Esophagus squamous epithelium (tissue), 5 donors: ENCODE measurements at regions not wholly inside any gene's neighbourhood (a gene's known extent, or its start where the extent isn't known, plus 50 kb on each side); places are given as distances from the start of the nearest gene placed in this dataset.

Experiments used
- DNase-seq: peaks from one replicate; lab custom pipeline; 2025; lab: John Stamatoyannopoulos, UW
- H3K27ac ChIP-seq, 4 donors: fragments of 200-600 bp; sonication (generic); one replicate each; pipeline ENCODE4 v1.5.1; 2016 to 2019; ENCODE audit warnings: mild to moderate bottlenecking in 1 of 4
- H3K27me3 ChIP-seq, 4 donors: fragments of 200-600 bp; sonication (generic); 1 replicate in 3 of 4; 2 replicates in 1 of 4; pipeline versions ENCODE4 v1.5.1 to v1.6.0; 2017 to 2021; ENCODE audit warnings: antibody characterized with exemption in 1 of 4
- H3K36me3 ChIP-seq, 3 donors: fragments of 200-600 bp; sonication (generic); one replicate each; pipeline ENCODE4 v1.5.1; 2016 to 2019
- H3K4me1 ChIP-seq, 3 donors: fragments of 200-600 bp; sonication (generic); one replicate each; pipeline ENCODE4 v1.5.1; 2017 to 2019
- H3K4me3 ChIP-seq, 4 donors: fragments of 200-600 bp; sonication (generic); 1 replicate in 3 of 4; 2 replicates in 1 of 4; pipeline ENCODE4 v1.5.1; 2016 to 2019; ENCODE audit warnings: mild to moderate bottlenecking in 2 of 4, moderate library complexity in 1 of 4
- H3K9me3 ChIP-seq, 3 donors: fragments of 200-600 bp; sonication (generic); one replicate each; pipeline ENCODE4 v1.5.1; 2016 to 2019
- POLR2A ChIP-seq, 4 donors: fragments of 450-650 bp; IDR thresholded peaks; one replicate each; pipeline ENCODE4 v1.6.1; 2017; ENCODE audit warnings: antibody characterized with exemption in 4 of 4, mild to moderate bottlenecking in 4 of 4, moderate library complexity in 3 of 4
- WGBS, 2 donors: methylation state at CpG; one replicate each; pipeline ENCODE4 v1.1.5; 2018; 5-methylcytosine and 5-hydroxymethylcytosine counted together
- intact Hi-C: fragments of 100-400 bp; cut with DNase I; formaldehyde crosslinking; loops from one replicate; pipeline ENCODE4 v1.15.0; 2022
- TF ChIP-seq, protein P1 (sequence below), 6 experiments: fragments of 450-650 bp in 4 of 6; fragments of 200-600 bp in 2 of 6; sonication (generic) in 2 of 6; IDR thresholded peaks; one replicate each; pipeline ENCODE4 v1.5.1; 2016 to 2019; ENCODE audit warnings: antibody characterized with exemption in 6 of 6, mild to moderate bottlenecking in 4 of 6, moderate library complexity in 4 of 6
- donor health status: DM: yes; HTN: yes; CAD: no.

- H3K27me3 ChIP-seq = peaks cover 0 to 17% (median 0%) of the 10 kb centered on the region in 4 donors
- H3K4me3 ChIP-seq = no peak overlapping the region
- no peak for DNase-seq
- TF ChIP-seq POLR2A (IDR thresholded peaks at IDR 0.05) = no peak
- TF ChIP-seq, protein P1, sequence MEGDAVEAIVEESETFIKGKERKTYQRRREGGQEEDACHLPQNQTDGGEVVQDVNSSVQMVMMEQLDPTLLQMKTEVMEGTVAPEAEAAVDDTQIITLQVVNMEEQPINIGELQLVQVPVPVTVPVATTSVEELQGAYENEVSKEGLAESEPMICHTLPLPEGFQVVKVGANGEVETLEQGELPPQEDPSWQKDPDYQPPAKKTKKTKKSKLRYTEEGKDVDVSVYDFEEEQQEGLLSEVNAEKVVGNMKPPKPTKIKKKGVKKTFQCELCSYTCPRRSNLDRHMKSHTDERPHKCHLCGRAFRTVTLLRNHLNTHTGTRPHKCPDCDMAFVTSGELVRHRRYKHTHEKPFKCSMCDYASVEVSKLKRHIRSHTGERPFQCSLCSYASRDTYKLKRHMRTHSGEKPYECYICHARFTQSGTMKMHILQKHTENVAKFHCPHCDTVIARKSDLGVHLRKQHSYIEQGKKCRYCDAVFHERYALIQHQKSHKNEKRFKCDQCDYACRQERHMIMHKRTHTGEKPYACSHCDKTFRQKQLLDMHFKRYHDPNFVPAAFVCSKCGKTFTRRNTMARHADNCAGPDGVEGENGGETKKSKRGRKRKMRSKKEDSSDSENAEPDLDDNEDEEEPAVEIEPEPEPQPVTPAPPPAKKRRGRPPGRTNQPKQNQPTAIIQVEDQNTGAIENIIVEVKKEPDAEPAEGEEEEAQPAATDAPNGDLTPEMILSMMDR (IDR thresholded peaks at IDR 0.05) = no peak
- no peak overlapping the region for H3K27ac ChIP-seq
- intact Hi-C loops = no loop called here
- H3K9me3 ChIP-seq = no peaks in the 10 kb centered on the region
- no peaks in the 10 kb centered on the region for H3K36me3 ChIP-seq
- H3K4me1 ChIP-seq = no peaks in the 10 kb centered on the region
Observed at GRCh38 chr9:86655147-86655546, 292.2 kb downstream of the GAS1 start.

- H3K4me3 ChIP-seq = no peak overlapping the region
- no peaks in the 10 kb centered on the region for H3K36me3 ChIP-seq
- no peak overlapping the region for H3K27ac ChIP-seq
- intact Hi-C loops = no loop called here
- H3K9me3 ChIP-seq = no peaks in the 10 kb centered on the region
- DNase-seq = no peak
- TF ChIP-seq, protein P1 (IDR thresholded peaks at IDR 0.05) = no peak
- no peak for TF ChIP-seq POLR2A (IDR thresholded peaks at IDR 0.05)
- WGBS, 2 donors = 56 to 62% methylated on average over 3 of the region's 3 CpGs
- peaks cover 0 to 10% (median 0%) of the 10 kb centered on the region in 4 donors for H3K27me3 ChIP-seq
- no peaks in the 10 kb centered on the region for H3K4me1 ChIP-seq
Observed at GRCh38 chr9:86653466-86653865, 293.8 kb downstream of the GAS1 start.

DNA sequence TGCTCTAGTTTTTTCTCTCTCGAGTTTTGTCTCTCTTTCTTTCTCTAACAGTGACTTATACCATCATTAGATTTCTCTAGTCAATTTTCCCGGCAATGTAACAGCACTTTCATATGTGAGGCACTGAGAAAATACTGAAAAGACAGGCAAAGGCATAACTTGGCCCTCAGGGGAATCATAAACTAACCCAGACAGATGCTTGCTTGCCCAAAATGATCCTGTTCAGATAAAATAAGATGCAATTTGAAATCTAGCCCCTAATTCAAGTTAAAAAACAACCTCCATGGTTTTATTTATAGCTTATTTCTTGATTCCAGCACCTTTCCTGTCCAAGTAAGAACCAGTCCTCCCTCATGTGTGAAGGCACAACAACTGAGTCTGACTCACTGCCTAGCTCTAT, 294.6 kb downstream of the GAS1 start:
- intact Hi-C loops = no loop called here
- TF ChIP-seq, protein P1 (IDR thresholded peaks at IDR 0.05) = no peak
- no peak for TF ChIP-seq POLR2A (IDR thresholded peaks at IDR 0.05)
- WGBS, 2 donors = 39 to 81% methylated on average over 2 of the region's 2 CpGs

DNA sequence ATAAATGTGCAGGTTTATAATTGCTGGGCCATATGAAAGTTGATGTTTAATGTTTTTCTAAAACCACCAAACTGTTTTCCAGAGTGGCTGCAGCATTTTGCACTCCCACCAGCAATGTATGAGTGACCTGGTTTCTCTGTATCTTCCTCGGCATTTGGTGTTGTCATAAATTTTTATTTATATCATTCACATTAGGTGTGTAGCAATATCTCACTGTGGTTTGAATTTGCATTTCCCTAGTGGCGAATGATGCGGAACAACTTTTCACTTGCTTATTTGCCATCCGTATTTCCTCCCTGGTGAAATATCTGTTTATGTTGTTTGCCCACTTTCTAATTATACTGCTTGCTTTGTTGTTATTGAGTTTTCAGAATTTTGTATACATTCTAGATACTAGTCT, 295.7 kb upstream of the TUT7 start:
- intact Hi-C loops = no loop called here
- 85% methylated on average over 4 of the region's 4 CpGs for WGBS, 2 donors

More for the DNA sequence above, 294.6 kb downstream of the GAS1 start:
- Histone ChIP-seq H3K9me3 (no peaks in the 10 kb centered on the region), H3K36me3 (no peaks in the 10 kb centered on the region), H3K4me3 (no peak overlapping the region), H3K27ac (no peak overlapping the region), H3K27me3 (peaks cover 0 to 10% (median 0%) of the 10 kb centered on the region in 4 donors), H3K4me1 (no peaks in the 10 kb centered on the region)
- no peak for DNase-seq

GRCh38 chr9:86648828-86649170, 294.6 kb upstream of the TUT7 start:
- Histone ChIP-seq H3K9me3 (no peaks in the 10 kb centered on the region), H3K4me3 (no peak overlapping the region), H3K27me3 (peaks cover 0 to 16% (median 0%) of the 10 kb centered on the region in 4 donors), H3K27ac (no peak overlapping the region), H3K4me1 (no peaks in the 10 kb centered on the region), H3K36me3 (no peaks in the 10 kb centered on the region)
- no peak for DNase-seq
- TF ChIP-seq, protein P1 (IDR thresholded peaks at IDR 0.05) = no peak
- no peak for TF ChIP-seq POLR2A (IDR thresholded peaks at IDR 0.05)
- 80% methylated on average over 6 of the region's 6 CpGs for WGBS, 2 donors
- intact Hi-C loops = no loop called here

More for the DNA sequence above, 295.7 kb upstream of the TUT7 start:
- H3K9me3 ChIP-seq = no peaks in the 10 kb centered on the region
- H3K27ac ChIP-seq = no peak overlapping the region
- H3K4me1 ChIP-seq = no peaks in the 10 kb centered on the region
- DNase-seq = no peak
- H3K27me3 ChIP-seq = peaks cover 0 to 8% (median 0%) of the 10 kb centered on the region in 4 donors
- H3K36me3 ChIP-seq = no peaks in the 10 kb centered on the region
- TF ChIP-seq, protein P1 (IDR thresholded peaks at IDR 0.05) = no peak
- no peak for TF ChIP-seq POLR2A (IDR thresholded peaks at IDR 0.05)
- no peak overlapping the region for H3K4me3 ChIP-seq
